Nucleus accumbens (tissue), 56 donors: ENCODE measurements at regions not wholly inside any gene's neighbourhood (a gene's known extent, or its start where the extent isn't known, plus 50 kb on each side); places are given as distances from the start of the nearest gene placed in this dataset.
"Not testable (repeated sequence)": the region's sequence is repeated elsewhere in the genome, so short reads cannot be mapped to it uniquely, and the experiment has no call there.

Source experiments
- DNase-seq, 56 donors: peaks; one replicate each; lab custom pipeline; 2025; lab: John Stamatoyannopoulos, UW

GRCh38 chr13:58950911-58951310, 1212.8 kb downstream of the DIAPH3 start:
- no peak for DNase-seq

DNA sequence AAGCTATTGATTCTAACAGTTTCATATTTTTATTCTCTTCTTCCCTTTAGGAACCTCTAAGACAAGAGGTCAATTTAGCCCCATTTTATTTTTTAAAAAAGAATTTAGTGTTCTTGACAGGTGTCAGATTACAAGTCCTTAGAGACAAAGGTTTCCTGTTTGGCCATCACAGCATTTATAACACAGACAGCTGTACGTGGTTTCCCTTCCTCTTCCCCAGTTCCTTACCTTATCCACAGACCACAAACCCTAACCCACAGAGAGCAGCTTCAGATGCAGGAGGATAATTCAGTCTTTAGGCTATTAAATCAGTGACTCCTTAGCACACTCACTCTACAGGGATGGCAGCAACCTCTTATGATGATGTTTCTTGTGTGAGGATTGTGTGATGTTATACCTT, 1210.1 kb downstream of the DIAPH3 start:
- DNase-seq: no peak

DNA sequence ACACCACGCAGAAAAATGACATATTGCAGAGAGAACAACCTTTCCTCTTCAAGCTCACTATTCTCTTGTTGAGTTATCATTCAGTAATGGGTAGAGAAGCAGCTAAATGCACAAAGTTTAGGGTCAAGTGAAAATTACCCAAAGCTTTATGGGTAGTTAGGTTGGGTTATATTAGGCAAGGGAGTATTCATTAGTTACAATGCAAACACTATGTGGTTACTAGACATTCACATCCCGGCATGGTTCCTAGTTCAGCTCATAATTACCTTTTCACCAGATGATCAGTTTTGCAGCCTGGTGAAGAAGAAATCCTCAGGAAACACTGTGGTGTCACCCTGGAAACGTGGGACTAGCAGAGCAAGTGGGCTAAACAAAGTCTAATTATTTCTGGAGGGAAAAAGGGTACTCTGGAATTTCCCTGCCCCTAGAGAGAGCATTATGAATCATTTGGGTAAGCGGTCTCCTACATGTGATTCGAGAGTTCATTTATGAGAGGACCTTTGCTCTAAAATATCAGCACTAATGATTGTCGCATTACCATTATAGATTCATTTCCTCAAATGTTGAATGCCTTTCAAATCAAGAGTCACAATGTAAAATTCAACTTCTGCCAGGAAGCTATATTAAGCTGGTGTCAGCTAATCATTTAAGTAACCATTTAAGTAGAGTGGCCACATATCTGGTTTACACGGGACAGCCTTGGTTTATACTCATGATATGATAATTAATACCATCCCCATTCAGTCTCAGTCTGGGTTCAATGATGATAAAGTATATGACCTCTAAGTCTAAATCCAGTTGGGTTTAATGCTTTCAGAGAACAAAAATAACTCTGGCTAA, 1208.0 kb downstream of the DIAPH3 start:
- no peak for DNase-seq

GRCh38 chr13:58958097-58958496, 1205.6 kb downstream of the DIAPH3 start:
- DNase-seq: not testable (repeated sequence)

- no peak for DNase-seq
These were observed 1202.8 kb downstream of the DIAPH3 start for GRCh38 chr13:58960888-58961287.

DNA sequence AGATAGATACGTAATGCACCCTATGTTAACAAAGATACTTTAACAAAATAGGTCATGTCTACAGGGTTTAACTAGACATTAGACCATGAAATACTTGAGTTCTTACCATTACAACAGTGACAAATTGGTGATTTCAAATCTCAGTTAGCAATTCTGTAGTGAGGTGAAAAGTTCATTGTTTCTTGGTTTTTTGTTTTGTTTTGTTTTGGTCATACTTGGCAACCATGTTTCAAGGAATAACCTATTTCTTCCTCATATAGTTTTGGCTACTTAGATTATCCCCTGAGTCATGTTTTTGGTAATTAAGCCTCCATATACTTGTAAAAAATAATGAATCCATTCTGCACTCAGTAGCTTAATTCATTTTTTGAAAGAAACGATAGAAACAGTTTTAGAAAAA, 1200.4 kb downstream of the DIAPH3 start:
- DNase-seq: no peak

DNA sequence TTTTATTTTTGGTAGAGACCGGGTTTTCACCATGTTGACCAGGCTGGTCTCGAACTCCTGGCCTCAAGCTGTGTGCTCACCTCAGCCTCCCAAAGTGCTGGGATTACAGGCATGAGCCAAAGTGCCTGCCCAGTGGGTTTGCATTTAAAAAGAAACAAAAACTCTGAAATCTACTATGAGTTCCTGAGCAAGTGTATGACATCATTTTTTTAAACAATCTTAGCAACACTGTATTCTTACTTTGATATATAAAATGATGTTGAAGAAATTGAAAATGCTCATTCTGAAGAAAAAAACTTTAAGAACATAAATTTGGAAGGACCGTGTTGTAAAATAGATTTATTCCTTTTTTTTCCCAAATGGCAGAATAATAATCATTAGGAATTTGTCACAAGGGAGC, 1199.7 kb downstream of the DIAPH3 start:
- DNase-seq: no peak

- no peak for DNase-seq
These were observed 1186.6 kb downstream of the DIAPH3 start for GRCh38 chr13:58977085-58977484.

DNA sequence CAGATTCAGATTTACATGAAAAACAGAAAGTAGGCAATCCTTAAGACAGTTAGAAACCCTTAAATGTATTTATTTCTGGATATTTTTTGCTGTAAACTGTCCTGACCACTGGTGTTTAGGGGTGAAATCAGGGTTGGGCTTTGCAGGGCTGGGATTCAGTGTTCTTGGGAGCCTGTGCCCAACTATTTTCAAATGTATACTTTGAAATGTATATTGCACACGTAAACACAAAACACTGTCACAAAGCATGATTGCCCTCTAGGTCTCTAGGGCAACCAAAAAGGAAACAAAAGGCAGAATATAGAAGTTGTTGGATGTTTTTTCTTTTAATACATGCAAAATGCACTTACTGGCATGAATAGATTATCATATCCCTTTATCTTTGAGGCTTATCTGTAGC, 1185.4 kb downstream of the DIAPH3 start:
- DNase-seq: no peak

GRCh38 chr13:58979851-58980250, 1183.9 kb downstream of the DIAPH3 start:
- no peak for DNase-seq

- no peak for DNase-seq
These were observed 1177.9 kb downstream of the DIAPH3 start for GRCh38 chr13:58985845-58986244.

DNA sequence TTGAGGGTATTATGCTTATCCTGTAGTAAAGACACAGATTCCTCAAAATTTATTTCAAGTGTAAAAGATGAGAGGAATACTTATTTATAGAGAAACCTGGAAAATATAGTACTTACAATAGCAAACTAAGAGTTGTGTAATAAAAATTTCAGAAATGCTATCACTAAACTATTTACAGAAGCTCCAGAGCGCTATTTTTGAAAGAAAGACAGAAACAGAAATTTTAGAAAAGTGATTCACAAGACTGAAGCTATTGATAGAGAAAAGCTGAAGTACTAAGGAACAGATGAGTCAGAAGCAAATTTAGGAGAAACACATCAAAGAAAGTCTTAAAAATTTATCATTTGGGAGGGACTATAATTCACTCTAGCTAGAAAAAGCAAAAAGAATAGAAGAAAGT, 1174.2 kb downstream of the DIAPH3 start:
- DNase-seq: no peak

GRCh38 chr13:58991826-58992477, 1171.8 kb downstream of the DIAPH3 start:
- DNase-seq: no peak

- no peak for DNase-seq
These were observed 1171.2 kb downstream of the DIAPH3 start for GRCh38 chr13:58992478-58993042.

DNA sequence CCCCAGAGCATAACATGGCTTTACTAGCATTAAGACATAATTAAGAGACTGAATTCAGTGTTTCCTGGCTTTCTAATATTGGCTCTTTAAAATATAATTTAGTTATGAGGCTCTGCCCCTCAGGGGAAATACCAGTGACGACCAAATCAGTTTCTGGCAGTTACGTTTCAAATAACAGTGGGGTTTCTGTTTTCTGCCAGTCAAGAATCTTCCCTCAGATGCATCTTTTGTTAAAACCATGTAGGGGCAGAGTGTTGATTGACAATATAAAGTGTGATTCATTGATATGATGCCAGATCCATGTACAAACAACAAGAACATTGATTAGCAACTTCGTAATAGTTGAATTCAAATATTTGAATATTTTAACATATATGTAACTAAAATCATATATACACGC, 1169.7 kb downstream of the DIAPH3 start:
- DNase-seq: no peak

DNA sequence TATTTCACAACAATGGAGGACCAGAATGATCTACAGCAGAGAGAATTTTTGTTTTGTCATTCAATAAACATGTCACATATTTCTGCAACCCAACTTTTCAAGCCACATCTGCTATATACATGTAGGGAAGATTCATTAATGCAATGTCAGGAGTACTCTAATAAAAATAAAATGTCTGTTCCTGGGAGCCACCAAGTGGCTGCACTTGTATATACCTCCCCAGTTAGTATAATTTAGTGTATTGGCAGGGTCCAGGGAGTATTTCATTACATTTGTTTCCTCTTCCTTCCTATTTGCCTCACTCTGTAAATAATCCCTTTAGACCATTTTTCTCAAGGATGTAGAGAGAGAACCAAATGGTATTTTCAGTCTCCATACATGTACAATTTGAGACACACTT, 1169.0 kb downstream of the DIAPH3 start:
- no peak for DNase-seq

DNA sequence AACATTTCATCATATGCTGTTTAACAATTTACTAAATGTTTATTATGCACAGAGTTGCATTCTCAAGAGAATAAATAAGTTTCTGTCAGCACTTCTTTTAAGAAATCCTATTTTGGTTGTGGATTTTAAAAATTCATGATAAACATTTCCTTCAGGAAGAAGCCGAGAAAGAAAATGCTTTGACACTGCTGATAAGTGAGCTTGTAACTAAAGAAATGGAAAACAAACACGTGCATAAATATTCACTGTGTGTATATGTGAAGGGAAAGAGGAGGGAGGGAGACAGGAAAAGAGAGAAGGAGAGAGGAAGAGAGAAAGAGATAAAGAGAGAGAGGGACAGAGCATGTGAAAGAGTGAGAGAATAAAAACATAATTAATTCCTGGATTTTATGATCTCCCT, 1165.0 kb downstream of the DIAPH3 start:
- no peak for DNase-seq

GRCh38 chr13:58999851-59000250, 1163.9 kb downstream of the DIAPH3 start:
- no peak for DNase-seq

DNA sequence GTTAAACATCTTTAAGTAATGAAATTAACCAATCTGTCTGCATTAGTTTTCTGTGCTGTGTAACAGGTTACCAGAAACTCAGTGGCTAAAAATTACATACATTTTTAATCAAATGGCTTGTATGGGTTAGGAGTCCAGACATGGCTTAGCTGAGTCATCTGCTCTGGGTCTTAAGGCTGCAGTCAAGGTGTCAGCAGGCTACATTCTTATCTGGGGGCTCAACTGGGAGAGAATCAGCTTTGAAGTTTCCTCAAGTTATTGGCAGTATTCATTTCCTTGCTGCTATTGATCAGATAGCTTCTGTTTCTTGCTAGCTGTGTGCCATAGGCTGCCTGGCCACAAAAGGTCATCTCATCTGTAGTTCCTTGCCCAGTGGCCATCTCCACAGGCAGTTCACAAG, 1163.0 kb downstream of the DIAPH3 start:
- no peak for DNase-seq

- peak in 1 of 56 donors; percentile 0 for DNase-seq
These were observed 1151.0 kb downstream of the DIAPH3 start for GRCh38 chr13:59012731-59013130.

- DNase-seq: no peak
These were observed 1147.5 kb downstream of the DIAPH3 start for GRCh38 chr13:59016250-59016649.

DNA sequence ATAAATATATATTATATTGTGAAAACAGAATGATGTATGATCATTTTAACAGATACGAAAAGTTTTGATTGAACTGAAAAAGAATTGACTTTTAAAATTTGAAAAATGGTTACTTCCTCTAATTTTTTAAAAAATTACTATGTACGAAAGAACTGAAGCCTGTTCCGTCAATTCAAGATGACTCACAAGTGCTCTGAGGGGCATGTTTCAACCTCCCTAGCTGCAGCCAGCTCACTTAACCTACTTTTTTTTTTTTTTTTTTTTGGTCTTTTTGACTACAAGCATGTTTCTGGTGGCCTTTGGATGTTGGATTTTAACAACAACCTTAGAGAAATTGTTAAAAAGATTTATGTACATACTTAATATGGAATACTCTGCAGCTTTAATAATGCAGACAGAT, 1139.3 kb downstream of the DIAPH3 start:
- DNase-seq: no peak
